GM19467 (cell line): ENCODE measurements at regions not wholly inside any gene's neighbourhood (a gene's known extent, or its start where the extent isn't known, plus 50 kb on each side); places are given as distances from the start of the nearest gene placed in this dataset.

ENCODE experiments used
- ATAC-seq: cut with Tn5 transposase; IDR thresholded peaks from one replicate; pipeline ENCODE4 v1.9.1; 2021; ENCODE audit warnings: mild to moderate bottlenecking, moderate library complexity; ENCODE audit not compliant: unreplicated experiment

GRCh38 chr6:157769776-157770426 lies 53.1 kb upstream of the SNX9 start:
- ATAC-seq: no peak

GRCh38 chr6:157770946-157771345 lies 52.1 kb upstream of the SNX9 start:
- no peak for ATAC-seq

GRCh38 chr6:157772820-157773219 lies 50.2 kb upstream of the SNX9 start:
- no peak for ATAC-seq
